HG03045 (cell line): ENCODE measurements at regions not wholly inside any gene's neighbourhood (a gene's known extent, or its start where the extent isn't known, plus 50 kb on each side); places are given as distances from the start of the nearest gene placed in this dataset.
"Not testable (repeated sequence)": the region's sequence is repeated elsewhere in the genome, so short reads cannot be mapped to it uniquely, and the experiment has no call there.

Experiments
- ATAC-seq: cut with Tn5 transposase; IDR thresholded peaks from one replicate; pipeline ENCODE4 v1.9.1; 2021; ENCODE audit warnings: mild to moderate bottlenecking, moderate library complexity; ENCODE audit not compliant: unreplicated experiment

GRCh38 chr18:8882632-8883408 lies 177.5 kb downstream of the MTCL1 start:
- ATAC-seq, result no peak

- no peak for ATAC-seq
Observed at GRCh38 chr18:8883409-8883668, 178.0 kb downstream of the MTCL1 start.

DNA sequence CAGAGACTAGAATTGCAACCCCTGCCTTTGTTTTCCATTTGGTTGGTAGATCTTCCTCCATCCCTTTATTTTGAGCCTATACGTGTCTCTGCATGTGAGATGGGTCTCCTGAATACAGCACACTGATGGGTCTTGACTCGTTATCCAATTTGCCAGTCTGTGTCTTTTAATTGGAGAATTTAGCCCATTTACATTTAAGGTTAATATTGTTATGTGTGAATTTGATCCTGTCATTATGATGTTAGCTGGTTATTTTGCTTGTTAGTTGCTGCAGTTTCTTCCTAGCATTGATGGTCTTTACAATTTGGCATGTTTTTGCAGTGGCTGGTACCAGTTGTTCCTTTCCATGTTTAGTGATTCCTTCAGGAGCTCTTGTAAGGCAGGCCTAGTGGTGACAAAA lies 182.5 kb downstream of the MTCL1 start:
- ATAC-seq, result not testable (repeated sequence)

DNA sequence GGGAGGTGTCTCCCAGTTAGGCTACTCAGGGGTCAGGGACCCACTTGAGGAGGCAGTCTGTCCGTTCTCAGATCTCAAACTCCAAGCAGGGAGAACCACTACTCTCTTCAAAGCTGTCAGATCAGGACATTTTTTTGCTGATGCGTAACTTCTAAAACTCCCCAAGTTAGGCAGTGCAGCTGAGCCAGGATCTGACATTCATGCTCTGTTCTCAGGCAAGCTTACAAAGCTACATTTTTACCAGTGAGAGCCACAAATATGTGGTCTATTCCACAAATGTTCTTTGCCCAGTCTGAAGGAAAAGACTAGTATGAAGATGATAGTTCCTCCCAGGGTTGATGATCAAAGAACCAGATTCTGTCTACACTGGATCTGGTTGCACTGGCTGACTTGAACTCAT lies 184.1 kb downstream of the MTCL1 start:
- no peak for ATAC-seq

GRCh38 chr18:8890503-8890902 lies 185.1 kb downstream of the MTCL1 start:
- ATAC-seq, result not testable (repeated sequence)

GRCh38 chr18:8890957-8891464 lies 185.7 kb downstream of the MTCL1 start:
- ATAC-seq, result no peak

GRCh38 chr18:8893221-8893620 lies 187.9 kb downstream of the MTCL1 start:
- ATAC-seq, result no peak

GRCh38 chr18:8893628-8894231 lies 188.4 kb downstream of the MTCL1 start:
- ATAC-seq, result no peak

- no peak for ATAC-seq
Observed at GRCh38 chr18:8894823-8895222, 189.5 kb downstream of the MTCL1 start.

DNA sequence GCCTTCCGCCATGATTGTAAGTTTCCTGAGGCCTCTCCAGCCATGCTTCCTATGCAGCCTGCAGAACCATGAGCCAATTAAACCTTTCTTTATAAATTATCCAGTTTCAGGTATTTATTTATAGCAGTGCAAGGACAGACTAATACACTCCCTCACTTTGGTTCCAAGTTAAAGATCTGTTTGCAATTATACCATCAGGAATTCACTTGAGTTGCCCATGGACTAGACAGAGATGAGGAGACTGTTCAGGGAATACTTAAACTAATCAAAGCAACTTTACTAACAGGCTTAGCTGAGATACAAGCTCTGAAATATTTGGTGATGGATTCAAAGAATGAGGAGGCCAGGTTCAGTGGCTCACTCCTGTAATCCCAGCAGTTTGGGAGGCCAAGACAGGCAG lies 190.0 kb downstream of the MTCL1 start:
- ATAC-seq, result no peak

DNA sequence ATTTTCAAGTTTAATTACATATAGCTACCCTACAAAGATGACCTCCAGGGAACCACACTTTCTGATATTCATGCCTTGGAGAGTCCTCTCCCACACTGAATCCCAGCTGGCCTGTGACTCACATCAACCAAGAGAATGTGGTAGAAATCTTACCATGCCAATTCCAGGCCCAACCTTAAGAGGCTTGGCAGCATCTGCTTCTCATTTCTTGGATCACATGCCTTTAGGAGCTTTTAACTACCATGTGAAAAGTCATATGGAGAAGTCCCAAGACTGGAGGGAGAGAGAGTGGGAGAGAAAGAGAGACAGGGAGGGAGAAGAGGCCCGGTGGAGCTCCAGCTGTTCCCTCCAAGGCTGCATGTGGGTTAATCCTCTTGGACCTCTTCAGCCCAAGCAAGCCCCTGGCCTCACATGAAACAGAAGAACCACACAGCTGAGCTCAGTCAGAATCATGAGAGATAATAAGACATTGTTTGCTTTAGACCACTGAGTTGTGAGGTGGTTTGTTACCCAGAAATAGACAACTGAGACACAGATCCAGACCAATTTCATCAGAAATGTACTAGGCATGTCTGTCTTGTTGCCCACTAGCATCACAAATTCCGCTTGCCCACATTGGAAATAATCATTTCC lies 190.7 kb downstream of the MTCL1 start:
- ATAC-seq, result no peak

DNA sequence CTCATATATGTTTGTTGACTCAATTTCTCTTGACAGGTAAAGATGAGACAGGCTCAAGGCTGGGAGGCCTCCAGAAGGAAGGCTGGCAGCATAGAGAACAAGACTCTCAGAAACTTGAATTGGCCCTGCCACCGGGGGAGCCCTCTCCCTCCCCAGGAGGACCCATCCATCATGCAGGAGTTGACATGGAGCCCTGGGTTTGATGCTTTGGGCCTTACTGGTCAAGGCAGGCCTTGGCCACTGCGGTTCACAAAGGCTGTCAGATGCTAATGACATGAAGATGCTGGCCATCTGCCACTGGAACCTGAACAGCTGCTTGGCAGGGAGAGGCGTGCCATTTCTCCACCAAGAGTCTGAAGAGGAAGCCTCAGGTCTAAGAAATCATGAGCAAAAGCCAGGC lies 193.6 kb downstream of the MTCL1 start:
- ATAC-seq, result no peak

GRCh38 chr18:8900552-8900951 lies 195.2 kb downstream of the MTCL1 start:
- ATAC-seq, result no peak

DNA sequence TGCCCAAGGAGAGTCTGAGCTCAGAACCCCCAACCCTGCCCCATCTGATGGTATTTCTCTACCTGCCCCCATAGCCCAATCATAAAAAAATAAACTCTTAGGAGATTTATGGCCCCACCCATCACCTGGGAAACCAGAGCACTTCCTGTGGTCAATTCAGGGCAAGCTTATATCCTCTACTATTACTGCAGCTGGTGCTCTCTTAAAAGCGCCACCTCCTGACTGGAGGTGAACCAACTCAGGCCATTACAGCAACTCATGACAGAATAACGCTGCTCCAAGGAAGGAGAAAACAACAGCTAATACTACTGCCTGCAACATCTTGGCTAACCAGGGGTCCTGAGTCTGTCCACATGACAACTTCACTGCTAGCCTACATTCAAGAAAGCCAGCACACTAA lies 195.7 kb downstream of the MTCL1 start:
- ATAC-seq, result no peak

DNA sequence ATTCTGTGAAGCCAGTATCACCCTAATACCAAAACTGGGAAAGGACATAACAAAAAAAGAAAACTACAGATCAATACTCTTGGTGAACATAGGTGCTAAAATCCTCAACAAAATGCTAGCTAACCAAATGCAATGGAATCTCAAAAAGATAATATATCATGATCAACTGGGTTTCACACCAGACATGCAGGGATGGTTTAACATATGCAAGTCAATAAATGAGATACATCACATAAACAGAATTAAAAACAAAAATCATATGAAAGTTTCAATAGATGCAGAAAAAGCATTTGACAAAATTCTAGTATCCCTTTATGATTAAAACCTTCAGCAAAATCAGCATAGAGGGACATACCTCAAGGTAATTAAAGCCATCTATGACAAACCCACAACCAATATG lies 198.2 kb upstream of the NDUFV2 start:
- no peak for ATAC-seq

DNA sequence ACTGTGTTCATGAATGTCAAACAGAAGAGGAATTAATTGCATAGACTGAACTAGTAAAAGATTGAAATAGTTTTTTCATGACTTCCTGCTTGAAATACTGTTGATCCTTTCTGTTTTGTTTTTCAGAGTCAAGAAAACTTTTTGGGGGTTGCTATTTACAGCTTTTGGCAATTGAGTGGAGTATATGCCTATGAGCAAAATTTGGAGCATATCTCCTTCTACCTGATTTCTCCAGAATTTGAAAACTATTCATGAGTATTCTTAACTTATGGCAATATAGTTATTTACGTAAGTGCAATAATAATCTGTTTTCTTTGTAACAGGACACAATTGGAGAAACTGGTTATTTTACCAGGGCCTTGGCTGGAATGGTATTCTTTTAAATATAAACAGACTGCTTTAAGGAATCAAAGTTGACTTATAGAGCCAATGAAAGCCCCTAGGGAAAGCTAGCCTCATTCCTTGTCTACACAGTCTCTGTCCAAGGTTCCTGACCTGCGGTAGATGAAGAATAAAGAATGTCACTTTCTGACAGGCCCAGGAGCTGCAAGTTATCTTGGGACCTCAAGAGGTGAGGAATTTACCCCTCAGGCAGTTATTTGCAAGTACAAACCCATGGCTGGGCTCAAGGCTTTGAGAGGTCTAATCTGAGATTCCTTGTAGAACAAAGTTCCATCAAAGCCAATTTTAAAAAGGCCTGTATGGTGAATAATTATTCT lies 193.5 kb upstream of the NDUFV2 start:
- ATAC-seq, result no peak

DNA sequence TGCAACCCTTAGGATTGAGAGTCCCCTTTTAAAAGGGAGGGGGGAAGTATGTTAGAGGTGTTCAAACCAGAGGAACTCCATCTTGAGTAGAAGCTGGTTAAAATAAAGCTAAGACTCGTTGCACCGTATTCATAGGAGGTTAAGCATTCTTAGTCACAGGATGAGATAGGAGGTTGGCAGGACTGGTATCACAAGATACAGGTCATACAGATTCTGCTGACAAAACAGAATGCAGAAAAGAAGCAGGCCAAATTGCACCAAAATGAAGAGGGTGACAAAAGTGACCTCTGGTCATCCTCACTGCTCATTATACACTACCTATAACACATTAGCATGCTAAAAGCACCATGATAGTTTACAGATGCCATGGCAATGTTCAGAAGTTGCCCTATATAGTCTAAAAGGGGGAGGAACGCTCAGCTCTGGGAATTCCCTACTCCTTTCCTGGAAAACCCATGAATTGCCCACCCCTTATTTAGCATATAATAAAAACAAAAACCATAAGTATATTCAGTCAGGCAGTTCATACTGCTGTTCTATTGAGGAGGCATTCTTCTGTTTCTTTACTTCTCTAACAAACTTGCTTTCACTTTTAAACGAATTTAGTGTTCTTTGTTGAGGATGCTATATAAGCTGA lies 192.2 kb upstream of the NDUFV2 start:
- ATAC-seq, result no peak

DNA sequence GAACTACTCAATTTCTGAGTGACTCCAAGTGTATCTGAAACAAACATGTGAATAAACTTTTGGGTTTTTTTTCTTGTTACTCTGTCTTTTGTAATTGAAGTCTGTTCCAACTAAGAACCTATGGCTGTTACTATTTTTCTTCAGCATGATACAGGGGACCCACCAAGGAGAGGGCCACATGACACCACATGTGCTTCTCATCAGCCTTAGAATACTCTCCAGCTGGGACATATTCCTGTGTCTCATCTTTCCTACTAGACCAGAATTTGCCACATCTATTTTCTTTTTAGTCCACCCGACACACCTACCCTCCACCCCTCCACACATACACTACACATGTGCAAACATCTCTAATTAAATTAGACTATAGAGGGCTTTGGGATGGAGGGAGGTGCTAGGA lies 191.7 kb upstream of the NDUFV2 start:
- ATAC-seq, result no peak

DNA sequence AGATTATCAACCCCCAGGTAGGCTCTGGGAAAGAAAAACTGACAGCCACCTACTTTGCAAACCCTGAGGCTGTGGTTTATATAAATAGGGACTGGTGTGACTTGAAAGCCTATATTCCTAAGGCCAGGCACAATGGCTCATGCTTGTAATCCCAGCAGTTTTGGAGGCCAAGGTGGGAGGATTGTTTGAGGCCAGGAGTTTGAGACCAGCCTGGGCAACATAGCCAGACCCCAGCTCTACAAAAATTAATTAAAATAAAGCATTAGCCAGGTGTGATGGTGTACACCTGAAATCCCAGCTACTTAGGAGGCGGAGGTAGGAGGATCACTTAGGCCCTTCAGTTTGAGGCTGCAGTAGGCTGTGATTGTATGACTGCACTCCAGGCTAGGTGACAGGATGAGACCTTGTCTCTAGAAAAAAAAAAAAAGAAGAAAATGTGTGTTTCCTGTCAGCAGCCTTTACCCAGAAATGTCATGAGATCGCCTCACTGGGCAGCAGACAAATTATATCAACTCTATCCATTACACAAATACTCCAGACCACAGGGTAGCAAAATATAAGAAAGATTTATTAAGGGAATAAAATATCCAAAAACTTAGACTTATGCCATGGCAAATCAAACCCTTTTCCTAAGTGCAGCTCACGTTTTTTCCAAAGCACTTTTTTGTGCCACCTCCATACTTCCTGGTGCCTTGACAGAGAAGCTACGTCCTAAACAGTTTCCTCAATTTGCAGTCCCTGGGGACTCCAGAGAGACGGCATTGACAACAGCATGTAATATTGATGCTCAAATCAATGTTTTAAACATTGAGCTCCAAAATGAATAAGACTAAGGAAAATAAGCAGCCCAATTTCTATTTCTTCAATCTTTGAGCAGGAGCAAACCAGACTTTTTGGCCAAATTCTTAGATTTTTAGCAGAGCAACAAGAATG lies 190.8 kb upstream of the NDUFV2 start:
- no peak for ATAC-seq
